Prostate gland (tissue), 1 donor: ENCODE measurements at regions not wholly inside any gene's neighbourhood (a gene's known extent, or its start where the extent isn't known, plus 50 kb on each side); places are given as distances from the start of the nearest gene placed in this dataset.

Experiments used
- POLR2A ChIP-seq: fragments of 450-650 bp; IDR thresholded peaks from one replicate; pipeline ENCODE4 v1.6.1; 2016; ENCODE audit warnings: antibody characterized with exemption, mild to moderate bottlenecking
- POLR2AphosphoS5 ChIP-seq: sonication (generic); formaldehyde crosslinking; IDR thresholded peaks from one replicate; pipeline ENCODE4 v1.6.1; 2017; ENCODE audit warnings: antibody characterized with exemption

GRCh38 chr3:8298021-8298954 lies 203.3 kb upstream of the LMCD1 start:
- TF ChIP-seq POLR2AphosphoS5: no peak
- TF ChIP-seq POLR2A: no peak
